ENCODE measurements at regions not wholly inside any gene's neighbourhood (a gene's known extent, or its start where the extent isn't known, plus 50 kb on each side); places are given as distances from the start of the nearest gene placed in this dataset.
"Not testable (repeated sequence)": the region's sequence is repeated elsewhere in the genome, so short reads cannot be mapped to it uniquely, and the experiment has no call there.

DNA sequence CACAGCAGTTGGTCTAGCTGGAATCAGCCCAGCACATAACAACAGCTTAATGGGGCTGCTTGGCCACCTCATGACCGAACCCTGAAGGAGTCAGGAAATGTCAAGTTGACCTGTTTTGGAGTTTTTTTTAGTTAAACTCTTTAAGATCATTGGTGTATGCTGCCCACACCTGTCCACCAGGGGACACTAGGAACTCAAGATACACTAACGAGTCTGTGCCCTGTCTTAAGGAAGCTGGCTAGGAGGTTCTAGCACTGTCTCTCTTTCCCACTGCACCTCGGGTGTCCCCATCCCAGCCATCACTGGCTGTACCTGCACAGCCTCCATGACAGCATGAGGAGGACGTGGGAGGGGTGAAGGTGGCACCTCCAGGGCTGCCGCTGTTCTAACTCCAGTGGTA, 364.9 kb upstream of the SOX1 start:
- DNase-seq; H2AFZ ChIP-seq; H3K4me3 ChIP-seq; H3K79me2 ChIP-seq (ENCODE audit: low read depth); H3K27ac ChIP-seq; CTCF ChIA-PET; H3K4me1 ChIP-seq (replicated peaks; ENCODE audit: insufficient read depth); H3K9me3 ChIP-seq (ENCODE audit: insufficient read depth, low read depth); H3K9me2 ChIP-seq (ENCODE audit: insufficient read depth); H4K20me1 ChIP-seq (ENCODE audit: insufficient read depth); H3K27me3 ChIP-seq (ENCODE audit: insufficient read depth, low read depth); intact Hi-C loops (cut with micrococcal nuclease; ENCODE audit: unreplicated experiment); BruUV-seq (replicated peaks); H3K36me3 ChIP-seq (ENCODE audit: low read depth); H3F3A ChIP-seq (ENCODE audit: insufficient read depth, low read depth); POLR2A ChIA-PET (ENCODE audit: unreplicated experiment); H3K4me2 ChIP-seq: not testable (repeated sequence)

All from PC-9 (cell line).